T-helper 17 cell (primary cell): ENCODE measurements at regions not wholly inside any gene's neighbourhood (a gene's known extent, or its start where the extent isn't known, plus 50 kb on each side); places are given as distances from the start of the nearest gene placed in this dataset.
"Not testable (repeated sequence)": the region's sequence is repeated elsewhere in the genome, so short reads cannot be mapped to it uniquely, and the experiment has no call there.

Experiments
- ATAC-seq: fragments of 150-1000 bp; cut with Tn5 transposase; 2 replicates; pipeline ENCODE4 v1.10.0; 2021; ENCODE audit warnings: mild to moderate bottlenecking, moderate library complexity
- DNase-seq, 3 donors: peaks; one replicate each; pipeline versions ENCODE4 v3.0.0 to v3.0.0-alpha.2; 2020 to 2021
- H3K9me3 ChIP-seq: one replicate; pipeline ENCODE4 v1.7.0; 2013; ENCODE audit warnings: low read length, mild to moderate bottlenecking; ENCODE audit not compliant: control insufficient read depth, poor library complexity, severe bottlenecking
- H3K27ac Mint-ChIP-seq: one replicate; pipeline ENCODE4 v1.8.0; 2022; ENCODE audit warnings: mild to moderate bottlenecking, moderate library complexity, mixed read lengths
- H3K27me3 Mint-ChIP-seq: one replicate; pipeline ENCODE4 v1.8.0; 2022; ENCODE audit warnings: mixed read lengths
- H3K36me3 Mint-ChIP-seq: one replicate; pipeline ENCODE4 v1.8.0; 2022; ENCODE audit warnings: low read depth, mixed read lengths
- H3K4me1 Mint-ChIP-seq: one replicate; pipeline ENCODE4 v1.8.0; 2022; ENCODE audit warnings: mild to moderate bottlenecking, mixed read lengths
- H3K4me3 Mint-ChIP-seq: one replicate; pipeline ENCODE4 v1.8.0; 2022; ENCODE audit warnings: mild to moderate bottlenecking, moderate library complexity, mixed read lengths

- not testable (repeated sequence) for H3K9me3 ChIP-seq, H3K4me1 Mint-ChIP-seq, ATAC-seq, H3K27me3 Mint-ChIP-seq, H3K4me3 Mint-ChIP-seq, H3K27ac Mint-ChIP-seq, DNase-seq, H3K36me3 Mint-ChIP-seq
Measured at GRCh38 chr16:88242312-88243295, 140.2 kb upstream of the ZNF469 start.

- not testable (repeated sequence) for H3K27ac Mint-ChIP-seq, DNase-seq, H3K9me3 ChIP-seq, H3K4me1 Mint-ChIP-seq, ATAC-seq, H3K4me3 Mint-ChIP-seq, H3K36me3 Mint-ChIP-seq, H3K27me3 Mint-ChIP-seq
Measured at GRCh38 chr16:88243921-88244320, 138.8 kb upstream of the ZNF469 start.

GRCh38 chr16:88245241-88246081, 137.3 kb upstream of the ZNF469 start:
- H3K27ac Mint-ChIP-seq, H3K9me3 ChIP-seq, H3K36me3 Mint-ChIP-seq, DNase-seq, H3K4me3 Mint-ChIP-seq, ATAC-seq, H3K4me1 Mint-ChIP-seq, H3K27me3 Mint-ChIP-seq: not testable (repeated sequence)

- not testable (repeated sequence) for H3K27me3 Mint-ChIP-seq, ATAC-seq, H3K9me3 ChIP-seq, H3K36me3 Mint-ChIP-seq, DNase-seq, H3K4me1 Mint-ChIP-seq, H3K27ac Mint-ChIP-seq, H3K4me3 Mint-ChIP-seq
Measured at GRCh38 chr16:88246955-88247582, 135.7 kb upstream of the ZNF469 start.

- H3K9me3 ChIP-seq, H3K27ac Mint-ChIP-seq, H3K4me1 Mint-ChIP-seq, H3K27me3 Mint-ChIP-seq, H3K4me3 Mint-ChIP-seq, ATAC-seq, H3K36me3 Mint-ChIP-seq, DNase-seq: not testable (repeated sequence)
Measured at GRCh38 chr16:88247583-88247966, 135.2 kb upstream of the ZNF469 start.

GRCh38 chr16:88248761-88249160, 134.0 kb upstream of the ZNF469 start:
- not testable (repeated sequence) for H3K9me3 ChIP-seq, ATAC-seq, H3K4me1 Mint-ChIP-seq, H3K4me3 Mint-ChIP-seq, H3K27ac Mint-ChIP-seq, DNase-seq, H3K36me3 Mint-ChIP-seq, H3K27me3 Mint-ChIP-seq

- not testable (repeated sequence) for H3K4me3 Mint-ChIP-seq, H3K36me3 Mint-ChIP-seq, H3K4me1 Mint-ChIP-seq, H3K27me3 Mint-ChIP-seq, H3K27ac Mint-ChIP-seq, DNase-seq, H3K9me3 ChIP-seq, ATAC-seq
Measured at GRCh38 chr16:88250381-88250780, 132.4 kb upstream of the ZNF469 start.

DNA sequence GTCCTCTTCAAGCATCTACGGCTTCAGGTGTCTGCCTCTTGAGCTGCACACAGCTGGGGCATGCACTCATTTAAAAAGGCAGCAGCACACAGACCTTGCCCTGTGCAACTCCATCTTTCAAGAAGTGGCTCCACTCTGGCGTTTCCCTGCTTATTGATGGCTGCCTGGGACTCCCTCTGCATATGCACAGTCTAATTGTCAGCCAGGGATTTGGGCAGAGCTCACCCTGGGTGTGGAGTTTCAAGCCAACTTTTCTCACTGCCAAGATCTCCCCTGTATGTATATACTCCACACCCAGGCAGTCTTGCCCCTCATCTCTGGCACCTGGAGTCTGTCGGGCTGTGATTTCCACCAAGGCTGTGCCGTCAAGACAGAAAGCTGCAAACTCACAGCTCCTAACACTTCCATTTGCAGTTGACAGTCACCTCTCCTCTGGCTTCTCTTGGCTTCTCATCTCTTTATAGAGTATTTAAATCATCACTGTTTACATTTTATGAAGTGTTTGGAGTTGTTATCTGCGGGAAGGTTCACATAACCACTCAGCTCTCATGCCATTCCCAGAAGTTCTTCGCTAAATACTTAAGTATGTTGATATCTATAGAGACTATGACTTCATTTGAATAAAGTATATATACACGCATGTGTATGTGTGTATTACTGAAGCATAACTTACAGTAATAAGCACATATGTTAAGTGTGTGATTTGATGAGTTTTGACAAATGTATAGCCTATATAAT, 130.5 kb upstream of the ZNF469 start:
- H3K27me3 Mint-ChIP-seq, result peaks cover 10% of the 10 kb centered on the region
- H3K4me3 Mint-ChIP-seq, H3K36me3 Mint-ChIP-seq, H3K4me1 Mint-ChIP-seq, H3K27ac Mint-ChIP-seq, DNase-seq, H3K9me3 ChIP-seq, ATAC-seq: not testable (repeated sequence)

GRCh38 chr16:88258141-88258540, 124.6 kb upstream of the ZNF469 start:
- peaks cover 42% of the 10 kb centered on the region for H3K27me3 Mint-ChIP-seq
- H3K4me1 Mint-ChIP-seq, H3K9me3 ChIP-seq, H3K27ac Mint-ChIP-seq, H3K36me3 Mint-ChIP-seq, ATAC-seq, H3K4me3 Mint-ChIP-seq, DNase-seq: not testable (repeated sequence)

DNA sequence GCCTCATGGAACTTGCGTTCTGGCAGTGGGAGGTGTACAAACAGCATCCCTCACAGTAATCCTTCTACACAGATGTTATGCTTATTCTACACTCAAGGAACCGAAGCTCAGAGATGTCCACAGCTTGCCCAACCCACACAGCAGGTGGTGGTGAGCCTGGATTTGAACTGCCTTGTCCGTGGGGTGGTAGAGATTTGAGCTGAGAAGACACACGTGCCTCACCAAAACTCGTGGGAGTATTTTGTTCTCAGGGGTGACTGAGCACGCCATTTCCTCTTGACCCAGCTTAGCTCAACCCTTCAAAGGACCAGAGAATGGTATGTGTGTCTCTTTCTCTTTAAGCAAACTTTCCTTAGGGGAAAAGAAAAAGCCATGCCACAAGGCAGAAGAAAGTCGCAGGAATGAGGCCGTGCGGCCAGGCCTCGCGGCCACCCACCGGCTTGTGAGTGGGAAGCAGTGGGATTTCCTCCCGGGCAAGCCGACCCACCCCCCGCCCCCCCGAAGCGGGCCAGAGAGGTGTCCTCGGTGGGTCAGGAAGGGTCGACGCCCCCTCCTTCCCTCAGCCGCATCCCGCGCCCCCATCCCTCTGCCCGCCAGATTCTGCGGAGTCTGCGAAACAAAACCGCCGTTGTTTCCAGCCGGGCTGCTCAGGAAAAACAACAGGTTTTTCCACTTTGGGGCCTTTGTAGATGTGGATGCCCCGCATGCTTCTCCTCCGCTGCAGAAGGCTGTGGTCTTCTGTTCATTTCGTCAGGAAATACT, 123.8 kb upstream of the ZNF469 start:
- not testable (repeated sequence) for DNase-seq, H3K27ac Mint-ChIP-seq, H3K4me1 Mint-ChIP-seq, H3K9me3 ChIP-seq, ATAC-seq, H3K36me3 Mint-ChIP-seq, H3K4me3 Mint-ChIP-seq
- H3K27me3 Mint-ChIP-seq, result peaks cover 48% of the 10 kb centered on the region

DNA sequence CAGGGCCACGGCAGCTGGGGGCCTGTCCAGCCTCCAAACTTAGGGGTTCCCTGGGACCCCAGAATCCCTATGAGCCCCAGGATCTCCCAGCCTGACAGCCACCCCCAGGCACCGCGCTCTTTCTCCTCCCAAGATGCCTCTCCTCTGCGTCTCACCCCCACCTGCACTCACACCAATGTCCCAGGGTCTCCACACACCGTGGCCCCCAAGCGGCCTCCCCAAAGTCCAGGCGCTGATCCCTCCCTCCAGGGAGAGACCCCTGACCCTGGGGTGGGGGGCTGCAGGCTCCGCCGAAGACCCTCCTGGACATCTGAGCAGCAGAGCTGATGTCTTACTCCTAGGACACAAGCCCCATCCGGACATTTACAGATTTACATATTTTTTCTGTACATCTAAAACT, 123.2 kb upstream of the ZNF469 start:
- not testable (repeated sequence) for H3K36me3 Mint-ChIP-seq, H3K27ac Mint-ChIP-seq, DNase-seq, H3K9me3 ChIP-seq, H3K4me1 Mint-ChIP-seq, H3K4me3 Mint-ChIP-seq, ATAC-seq
- H3K27me3 Mint-ChIP-seq, result peaks cover 53% of the 10 kb centered on the region

- not testable (repeated sequence) for H3K36me3 Mint-ChIP-seq, ATAC-seq, DNase-seq, H3K4me1 Mint-ChIP-seq, H3K27ac Mint-ChIP-seq, H3K9me3 ChIP-seq, H3K4me3 Mint-ChIP-seq
- peaks cover 53% of the 10 kb centered on the region for H3K27me3 Mint-ChIP-seq
Measured at GRCh38 chr16:88260146-88260545, 122.6 kb upstream of the ZNF469 start.
